GM23338 (cell line): ENCODE measurements at regions not wholly inside any gene's neighbourhood (a gene's known extent, or its start where the extent isn't known, plus 50 kb on each side); places are given as distances from the start of the nearest gene placed in this dataset.

Experiments
- CREB1 ChIP-seq: fragments of 250-450 bp; sonication (Bioruptor Pico); IDR thresholded peaks from 2 replicates; pipeline ENCODE4 v1.5.0; 2020; ENCODE audit warnings: low read depth, mild to moderate bottlenecking, moderate library complexity
- CTCF ChIP-seq, 2 experiments: fragments of 200-600 bp in 1 of 2; sonication (generic) in 1 of 2; conservative IDR thresholded peaks; 2 replicates each; pipeline versions ENCODE4 v1.5.1 to v1.6.1; 2016 to 2017; ENCODE audit warnings: antibody characterized with exemption in 2 of 2, low read depth in 2 of 2, mild to moderate bottlenecking in 2 of 2, moderate library complexity in 1 of 2
- EZH2 ChIP-seq: fragments of 200-600 bp; sonication (generic); IDR thresholded peaks from one replicate; pipeline ENCODE4 v1.8.0; 2017; ENCODE audit warnings: antibody characterized with exemption, mild to moderate bottlenecking, low read depth; ENCODE audit not compliant: unreplicated experiment
- EZH2phosphoT487 ChIP-seq: fragments of 200-600 bp; sonication (generic); IDR thresholded peaks from one replicate; pipeline ENCODE4 v1.8.1; 2018; ENCODE audit warnings: antibody characterized with exemption; ENCODE audit not compliant: unreplicated experiment
- JUNB ChIP-seq: IDR thresholded peaks from one replicate; pipeline ENCODE4 v1.6.1; 2016; ENCODE audit warnings: antibody characterized with exemption; ENCODE audit not compliant: unreplicated experiment
- POLR2AphosphoS5 ChIP-seq: IDR thresholded peaks from 2 replicates; pipeline ENCODE4 v1.6.1; 2016; ENCODE audit warnings: antibody characterized with exemption, low read depth
- REST ChIP-seq: IDR thresholded peaks from one replicate; pipeline ENCODE4 v1.6.1; 2018; ENCODE audit warnings: antibody characterized with exemption; ENCODE audit not compliant: unreplicated experiment
- ZNF114 ChIP-seq: fragments of 250-450 bp; sonication (Bioruptor Pico); IDR thresholded peaks from 2 replicates; pipeline ENCODE4 v1.5.0; 2020; ENCODE audit warnings: mild to moderate bottlenecking, moderate library complexity

GRCh38 chr1:166603296-166603695 lies 236.0 kb upstream of the POGK start:
- TF ChIP-seq CTCF (conservative IDR thresholded peaks at IDR 0.05; ENCODE audit: low read depth in 2 of 2) (no peak), EZH2 (no peak), POLR2AphosphoS5 (no peak), JUNB (no peak), EZH2phosphoT487 (no peak), REST (no peak), ZNF114 (CRISPR knock-in tag) (no peak), CREB1 (CRISPR knock-in tag) (no peak)
